A673 (cell line): ENCODE measurements at regions not wholly inside any gene's neighbourhood (a gene's known extent, or its start where the extent isn't known, plus 50 kb on each side); places are given as distances from the start of the nearest gene placed in this dataset.

Source experiments
- EZH2 ChIP-seq: fragments of 200-600 bp; sonication (generic); IDR thresholded peaks from 2 replicates; pipeline ENCODE4 v1.6.1; 2017; ENCODE audit warnings: borderline replicate concordance, low read depth, mild to moderate bottlenecking, mixed read lengths, antibody characterized with exemption, low read length; ENCODE audit not compliant: poor library complexity, severe bottlenecking
- TF ChIP-seq, protein P1 (sequence below): fragments of 300-800, 200-600 bp; sonication (generic); conservative IDR thresholded peaks from 2 replicates; pipeline ENCODE4 v1.5.1; 2017; ENCODE audit warnings: low read depth, mild to moderate bottlenecking, antibody characterized with exemption, low read length, moderate library complexity, mixed read lengths

DNA sequence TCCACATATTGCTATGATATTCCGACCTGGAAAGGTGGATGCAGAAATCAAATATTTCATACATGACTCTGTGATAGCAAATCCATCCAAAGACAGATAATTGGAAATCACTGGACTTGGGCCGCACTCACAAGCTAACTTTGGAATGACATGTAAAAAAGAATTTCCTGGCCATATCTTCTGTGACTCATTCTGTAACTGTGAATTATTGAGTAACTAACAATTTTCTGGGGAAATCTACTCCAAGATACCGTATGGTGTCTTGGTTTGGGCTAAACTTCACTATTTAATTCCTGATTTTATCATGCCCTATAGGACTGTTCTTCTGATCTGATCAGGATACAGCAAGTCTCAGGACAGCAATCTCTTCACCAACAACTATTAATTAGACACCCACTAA, 92.7 kb upstream of the LY86 start:
- TF ChIP-seq, protein P1, sequence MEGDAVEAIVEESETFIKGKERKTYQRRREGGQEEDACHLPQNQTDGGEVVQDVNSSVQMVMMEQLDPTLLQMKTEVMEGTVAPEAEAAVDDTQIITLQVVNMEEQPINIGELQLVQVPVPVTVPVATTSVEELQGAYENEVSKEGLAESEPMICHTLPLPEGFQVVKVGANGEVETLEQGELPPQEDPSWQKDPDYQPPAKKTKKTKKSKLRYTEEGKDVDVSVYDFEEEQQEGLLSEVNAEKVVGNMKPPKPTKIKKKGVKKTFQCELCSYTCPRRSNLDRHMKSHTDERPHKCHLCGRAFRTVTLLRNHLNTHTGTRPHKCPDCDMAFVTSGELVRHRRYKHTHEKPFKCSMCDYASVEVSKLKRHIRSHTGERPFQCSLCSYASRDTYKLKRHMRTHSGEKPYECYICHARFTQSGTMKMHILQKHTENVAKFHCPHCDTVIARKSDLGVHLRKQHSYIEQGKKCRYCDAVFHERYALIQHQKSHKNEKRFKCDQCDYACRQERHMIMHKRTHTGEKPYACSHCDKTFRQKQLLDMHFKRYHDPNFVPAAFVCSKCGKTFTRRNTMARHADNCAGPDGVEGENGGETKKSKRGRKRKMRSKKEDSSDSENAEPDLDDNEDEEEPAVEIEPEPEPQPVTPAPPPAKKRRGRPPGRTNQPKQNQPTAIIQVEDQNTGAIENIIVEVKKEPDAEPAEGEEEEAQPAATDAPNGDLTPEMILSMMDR = no peak
- TF ChIP-seq EZH2 = no peak
